GM19328 (cell line): ENCODE measurements at regions not wholly inside any gene's neighbourhood (a gene's known extent, or its start where the extent isn't known, plus 50 kb on each side); places are given as distances from the start of the nearest gene placed in this dataset.

Experiments
- ATAC-seq: cut with Tn5 transposase; IDR thresholded peaks from one replicate; pipeline ENCODE4 v1.9.1; 2021; ENCODE audit warnings: mild to moderate bottlenecking, moderate library complexity; ENCODE audit not compliant: unreplicated experiment

- ATAC-seq, result no peak
Measured at GRCh38 chr5:29780401-29780800, 1413.1 kb upstream of the CDH6 start.

GRCh38 chr5:29779141-29779540 lies 1414.3 kb upstream of the CDH6 start:
- no peak for ATAC-seq

- no peak for ATAC-seq
Measured at GRCh38 chr5:29777373-29777772, 1416.1 kb upstream of the CDH6 start.

GRCh38 chr5:29770936-29771335 lies 1422.5 kb upstream of the CDH6 start:
- ATAC-seq, result no peak

- no peak for ATAC-seq
Measured at GRCh38 chr5:29769474-29769873, 1424.0 kb upstream of the CDH6 start.

GRCh38 chr5:29758986-29759421 lies 1434.5 kb upstream of the CDH6 start:
- no peak for ATAC-seq

- ATAC-seq, result no peak
Measured at GRCh38 chr5:29750453-29750852, 1443.0 kb upstream of the CDH6 start.

GRCh38 chr5:29744618-29745017 lies 1448.9 kb upstream of the CDH6 start:
- ATAC-seq, result no peak

GRCh38 chr5:29720954-29721353 lies 1472.5 kb upstream of the CDH6 start:
- ATAC-seq, result no peak

- ATAC-seq, result no peak
Measured at GRCh38 chr5:29719171-29719570, 1474.3 kb upstream of the CDH6 start.

GRCh38 chr5:29715167-29715566 lies 1478.3 kb upstream of the CDH6 start:
- ATAC-seq, result no peak

- no peak for ATAC-seq
Measured at GRCh38 chr5:29702875-29703274, 1490.6 kb upstream of the CDH6 start.

GRCh38 chr5:29701600-29701999 lies 1491.9 kb upstream of the CDH6 start:
- ATAC-seq, result no peak

- ATAC-seq, result no peak
Measured at GRCh38 chr5:29697785-29698414, 1495.6 kb upstream of the CDH6 start.

GRCh38 chr5:29697278-29697677 lies 1496.2 kb upstream of the CDH6 start:
- ATAC-seq, result no peak

GRCh38 chr5:29672678-29673077 lies 1520.8 kb upstream of the CDH6 start:
- ATAC-seq, result no peak

GRCh38 chr5:29662876-29663275 lies 1530.6 kb upstream of the CDH6 start:
- ATAC-seq, result no peak

GRCh38 chr5:29654954-29655353 lies 1538.5 kb upstream of the CDH6 start:
- ATAC-seq, result no peak

- no peak for ATAC-seq
Measured at GRCh38 chr5:29649321-29649720, 1544.2 kb upstream of the CDH6 start.

- no peak for ATAC-seq
Measured at GRCh38 chr5:29642601-29643000, 1550.9 kb upstream of the CDH6 start.

GRCh38 chr5:29614206-29614605 lies 1579.3 kb upstream of the CDH6 start:
- ATAC-seq, result no peak

- ATAC-seq, result no peak
Measured at GRCh38 chr5:29588236-29588635, 1605.2 kb upstream of the CDH6 start.

- no peak for ATAC-seq
Measured at GRCh38 chr5:29587832-29588231, 1605.7 kb upstream of the CDH6 start.
